ENCODE measurements at regions not wholly inside any gene's neighbourhood (a gene's known extent, or its start where the extent isn't known, plus 50 kb on each side); places are given as distances from the start of the nearest gene placed in this dataset.

GRCh38 chr14:53260286-53260685, 107.2 kb upstream of the DDHD1 start:
- no peak for DNase-seq (ENCODE audit: extremely low read depth in 1 of 4, low spot score in 3 of 4)
- no peak overlapping the region for H2AFZ ChIP-seq (ENCODE audit: low read depth, low read length)
- no peaks in the 10 kb centered on the region for H3K79me2 ChIP-seq (ENCODE audit: control insufficient read depth, insufficient read depth, low read length)
- H3K9me1 ChIP-seq (ENCODE audit: control insufficient read depth, insufficient read depth, low read length), result no peaks in the 10 kb centered on the region
- no peak overlapping the region for H3K4me2 ChIP-seq (ENCODE audit: insufficient read depth, low read length)
- FAIRE-seq, result no peak
- H3K27ac ChIP-seq (ENCODE audit: extremely low read depth, low read depth, low read length), result no peak overlapping the region
- H3K4me3 ChIP-seq, result no peak overlapping the region
- H3K27me3 ChIP-seq (ENCODE audit: control insufficient read depth in 2 of 2, insufficient read depth in 2 of 2, low read length in 2 of 2), result no peaks in the 10 kb centered on the region
- no peaks in the 10 kb centered on the region for H3K4me1 ChIP-seq (replicated peaks in 1 of 2; ENCODE audit: control insufficient read depth in 2 of 2, insufficient read depth in 2 of 2, low read length in 2 of 2)
- ChIA-PET CTCF (ENCODE audit: low intra/inter-chr PET ratio) (no interaction called here), POLR2A (no interaction called here)
- H3K9ac ChIP-seq (ENCODE audit: insufficient read depth in 1 of 2, low read depth in 2 of 2, low read length in 2 of 2), result no peak overlapping the region
- WGBS (ENCODE audit: insufficient coverage, low coverage, missing lambda C conversion rate), result 0% methylated on average over 4 of the region's 5 CpGs
- no peaks in the 10 kb centered on the region for H3K36me3 ChIP-seq (ENCODE audit: control insufficient read depth, insufficient read depth, low read length)
- intact Hi-C loops (cut with micrococcal nuclease), result no loop called here
- no TSS peak for BruUV-seq (replicated peaks)
- TF ChIP-seq ZNF165 (CRISPR knock-in tag; IDR thresholded peaks at IDR 0.05; ENCODE audit: borderline replicate concordance) (no peak), RFX1 (IDR thresholded peaks at IDR 0.05) (no peak), SUPT5H (IDR thresholded peaks at IDR 0.05) (no peak), ZNF766 (CRISPR knock-in tag; conservative IDR thresholded peaks at IDR 0.05) (no peak), THRA (IDR thresholded peaks at IDR 0.05) (no peak), ELK1 (CRISPR knock-in tag; IDR thresholded peaks at IDR 0.05) (no peak), ZNF436 (CRISPR knock-in tag; IDR thresholded peaks at IDR 0.05) (no peak), TAF15 (IDR thresholded peaks at IDR 0.05; ENCODE audit: low read depth, low read length) (no peak), ZNF668 (CRISPR knock-in tag; IDR thresholded peaks at IDR 0.05) (no peak), ZNF551 (CRISPR knock-in tag; IDR thresholded peaks at IDR 0.05) (no peak), RHOXF2B (CRISPR knock-in tag; conservative IDR thresholded peaks at IDR 0.05) (no peak)
- H4K20me1 ChIP-seq (replicated peaks; ENCODE audit: control insufficient read depth, insufficient read depth, low read length), result no peaks in the 10 kb centered on the region
- H3K9me3 ChIP-seq (replicated peaks; ENCODE audit: control insufficient read depth, insufficient read depth, low read depth, low read length), result no peaks in the 10 kb centered on the region
- in situ Hi-C loops (cut with MboI), result no loop called here
- no peak for ATAC-seq
